ENCODE measurements at regions not wholly inside any gene's neighbourhood (a gene's known extent, or its start where the extent isn't known, plus 50 kb on each side); places are given as distances from the start of the nearest gene placed in this dataset.

DNA sequence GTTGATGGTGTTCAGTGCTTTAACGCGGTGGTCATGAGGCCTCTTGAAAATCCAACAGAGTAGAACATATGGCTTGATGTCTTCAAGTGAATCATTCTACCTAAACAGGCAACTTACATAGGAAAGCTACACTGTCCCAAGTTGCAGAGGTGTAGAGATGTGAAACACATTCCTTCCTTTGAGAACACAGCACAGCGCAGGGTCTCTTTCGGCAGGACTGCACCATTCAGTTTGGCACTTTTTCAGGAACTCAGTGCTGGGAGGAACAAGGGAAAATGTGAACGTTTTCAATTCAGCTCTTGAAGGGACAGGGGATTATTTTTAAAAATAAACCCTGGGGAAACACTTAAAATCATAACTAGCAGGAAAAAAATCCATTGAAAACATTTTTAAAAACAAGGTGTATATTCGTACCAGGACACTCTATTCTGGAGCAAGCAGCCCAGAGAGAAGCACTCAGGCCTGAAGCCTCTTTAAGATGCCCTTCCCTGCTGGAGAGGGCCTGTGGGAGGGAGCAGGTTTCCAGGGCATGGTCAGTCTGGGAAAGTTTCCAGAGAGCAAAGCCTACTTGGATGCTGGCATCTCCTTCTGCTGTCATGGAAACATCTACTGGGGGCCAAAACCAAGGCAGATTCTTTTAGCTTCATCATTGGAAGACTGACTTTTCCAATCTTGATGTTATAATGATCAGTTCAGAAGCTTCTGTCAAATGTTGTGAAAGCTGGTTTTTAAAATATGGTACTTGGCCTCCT is 60.4 kb upstream of the NPVF start:
- no peaks in the 10 kb centered on the region for H3K36me3 ChIP-seq
- no peaks in the 10 kb centered on the region for H3K27me3 ChIP-seq
- ATAC-seq (peak; percentile 50), DNase-seq (peak in 1 of 4 donors; percentile 9)
- TF ChIP-seq, protein P1, sequence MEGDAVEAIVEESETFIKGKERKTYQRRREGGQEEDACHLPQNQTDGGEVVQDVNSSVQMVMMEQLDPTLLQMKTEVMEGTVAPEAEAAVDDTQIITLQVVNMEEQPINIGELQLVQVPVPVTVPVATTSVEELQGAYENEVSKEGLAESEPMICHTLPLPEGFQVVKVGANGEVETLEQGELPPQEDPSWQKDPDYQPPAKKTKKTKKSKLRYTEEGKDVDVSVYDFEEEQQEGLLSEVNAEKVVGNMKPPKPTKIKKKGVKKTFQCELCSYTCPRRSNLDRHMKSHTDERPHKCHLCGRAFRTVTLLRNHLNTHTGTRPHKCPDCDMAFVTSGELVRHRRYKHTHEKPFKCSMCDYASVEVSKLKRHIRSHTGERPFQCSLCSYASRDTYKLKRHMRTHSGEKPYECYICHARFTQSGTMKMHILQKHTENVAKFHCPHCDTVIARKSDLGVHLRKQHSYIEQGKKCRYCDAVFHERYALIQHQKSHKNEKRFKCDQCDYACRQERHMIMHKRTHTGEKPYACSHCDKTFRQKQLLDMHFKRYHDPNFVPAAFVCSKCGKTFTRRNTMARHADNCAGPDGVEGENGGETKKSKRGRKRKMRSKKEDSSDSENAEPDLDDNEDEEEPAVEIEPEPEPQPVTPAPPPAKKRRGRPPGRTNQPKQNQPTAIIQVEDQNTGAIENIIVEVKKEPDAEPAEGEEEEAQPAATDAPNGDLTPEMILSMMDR (IDR thresholded peaks at IDR 0.05), result no peak
- intact Hi-C loops (cut with DNase I), result no loop called here
- no peak overlapping the region for H3K4me3 ChIP-seq
- no peaks in the 10 kb centered on the region for H3K4me1 ChIP-seq
- H3K27ac ChIP-seq, result no peak overlapping the region
- H3K9me3 ChIP-seq, result no peaks in the 10 kb centered on the region

DNA sequence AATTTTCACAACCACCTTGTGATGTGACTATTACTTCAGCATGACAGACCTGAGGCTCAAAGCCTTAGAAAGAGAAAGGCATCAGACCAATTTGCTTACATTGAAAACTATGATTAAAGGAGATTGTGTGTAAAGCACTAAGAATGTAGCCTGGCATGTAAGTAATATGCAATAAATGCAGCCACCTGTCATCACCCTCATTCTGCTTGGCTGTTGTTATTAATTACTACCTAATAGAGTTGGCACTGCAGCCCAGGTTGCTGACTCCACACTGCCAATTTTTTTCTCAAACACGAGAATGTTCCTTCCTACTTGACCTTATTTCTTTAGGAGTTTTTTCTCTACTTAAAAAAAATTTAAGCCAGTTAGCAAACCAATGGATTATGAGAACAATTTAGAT is 61.2 kb upstream of the NPVF start:
- DNase-seq (no peak), ATAC-seq (no peak)
- no peak overlapping the region for H3K27ac ChIP-seq
- H3K4me3 ChIP-seq, result no peak overlapping the region
- no peaks in the 10 kb centered on the region for H3K4me1 ChIP-seq
- no peaks in the 10 kb centered on the region for H3K27me3 ChIP-seq
- TF ChIP-seq, protein P1 (IDR thresholded peaks at IDR 0.05), result no peak
- H3K9me3 ChIP-seq, result no peaks in the 10 kb centered on the region
- intact Hi-C loops (cut with DNase I), result no loop called here
- no peaks in the 10 kb centered on the region for H3K36me3 ChIP-seq

DNA sequence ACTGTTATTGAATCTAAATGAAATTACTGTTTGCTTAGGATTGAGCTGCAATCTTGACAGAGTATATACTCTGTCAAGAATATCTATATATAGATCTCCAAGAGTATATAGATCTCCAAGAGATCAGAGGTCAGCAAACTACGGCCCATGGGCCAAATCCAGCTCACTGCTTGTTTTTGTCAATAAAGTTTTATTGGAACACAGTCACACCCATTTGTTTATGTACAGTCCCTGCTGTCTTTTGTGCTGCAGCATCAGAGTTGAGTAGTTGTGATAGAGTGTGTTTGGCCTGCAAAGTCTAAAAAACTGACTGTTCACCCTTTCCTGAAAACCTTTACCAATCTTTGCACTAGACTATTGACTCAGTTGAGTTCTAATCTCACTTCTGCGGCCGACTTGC is 66.3 kb upstream of the NPVF start:
- no peaks in the 10 kb centered on the region for H3K4me1 ChIP-seq
- DNase-seq (no peak), ATAC-seq (no peak)
- no peaks in the 10 kb centered on the region for H3K27me3 ChIP-seq
- no peaks in the 10 kb centered on the region for H3K9me3 ChIP-seq
- no peak overlapping the region for H3K4me3 ChIP-seq
- TF ChIP-seq, protein P1 (IDR thresholded peaks at IDR 0.05), result no peak
- intact Hi-C loops (cut with DNase I), result no loop called here
- no peak overlapping the region for H3K27ac ChIP-seq
- H3K36me3 ChIP-seq, result no peaks in the 10 kb centered on the region

DNA sequence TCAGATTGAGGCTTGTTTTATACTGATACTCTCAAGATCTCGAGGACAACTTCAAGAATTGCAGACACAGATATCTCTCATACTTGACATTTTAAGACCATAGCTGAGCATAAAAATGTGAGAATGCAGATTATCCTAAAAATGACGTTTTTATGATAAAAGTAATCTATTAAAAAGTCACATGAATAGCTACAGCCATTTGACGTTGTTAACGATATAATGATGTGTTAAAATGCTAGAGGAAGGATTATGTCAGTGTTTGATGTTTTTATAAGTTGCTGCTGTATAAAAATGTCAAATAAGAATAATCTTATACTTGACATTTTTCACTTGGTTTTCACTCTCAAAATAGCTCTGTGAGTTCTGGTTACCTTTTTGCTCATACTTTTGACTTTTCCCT is 67.1 kb upstream of the NPVF start:
- TF ChIP-seq, protein P1 (IDR thresholded peaks at IDR 0.05), result no peak
- DNase-seq, result no peak
- H3K27me3 ChIP-seq, result no peaks in the 10 kb centered on the region
- no peak for ATAC-seq
- no peak overlapping the region for H3K4me3 ChIP-seq
- no peaks in the 10 kb centered on the region for H3K9me3 ChIP-seq
- H3K4me1 ChIP-seq, result no peaks in the 10 kb centered on the region
- no peak overlapping the region for H3K27ac ChIP-seq
- H3K36me3 ChIP-seq, result no peaks in the 10 kb centered on the region
- intact Hi-C loops (cut with DNase I), result no loop called here

DNA sequence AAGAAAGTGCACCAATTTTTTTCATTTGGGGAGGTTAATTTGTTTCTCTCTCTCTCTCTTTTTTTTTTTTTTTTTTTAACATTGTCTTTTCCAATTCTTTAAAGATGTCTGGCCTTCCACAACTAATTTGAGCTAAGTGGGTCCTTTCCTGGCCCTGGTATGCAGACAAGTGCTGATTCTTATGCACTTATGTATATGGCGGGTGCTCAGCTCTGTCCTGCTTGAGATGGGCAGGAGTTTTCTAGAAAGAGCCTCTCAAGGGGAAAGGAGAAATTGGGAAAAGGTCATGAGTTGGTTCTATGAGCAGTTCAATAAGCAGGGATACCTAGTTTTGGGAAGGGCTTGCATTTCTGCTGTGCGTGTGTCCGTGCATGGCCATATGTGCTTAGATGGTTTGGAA is 67.8 kb upstream of the NPVF start:
- no peak for DNase-seq
- H3K4me3 ChIP-seq, result no peak overlapping the region
- H3K36me3 ChIP-seq, result no peaks in the 10 kb centered on the region
- H3K27ac ChIP-seq, result no peak overlapping the region
- intact Hi-C loops (cut with DNase I), result no loop called here
- ATAC-seq, result no peak
- H3K27me3 ChIP-seq, result no peaks in the 10 kb centered on the region
- H3K4me1 ChIP-seq, result no peaks in the 10 kb centered on the region
- no peaks in the 10 kb centered on the region for H3K9me3 ChIP-seq
- TF ChIP-seq, protein P1 (IDR thresholded peaks at IDR 0.05), result no peak

Measured in left lung (tissue), 4 donors.